ENCODE measurements at regions not wholly inside any gene's neighbourhood (a gene's known extent, or its start where the extent isn't known, plus 50 kb on each side); places are given as distances from the start of the nearest gene placed in this dataset.

- no peak for TF ChIP-seq TAF1 (conservative IDR thresholded peaks at IDR 0.05)
- TF ChIP-seq MAX (IDR thresholded peaks at IDR 0.05): no peak
- no peak for TF ChIP-seq GABPA (IDR thresholded peaks at IDR 0.05 in 1 of 2, conservative IDR thresholded peaks at IDR 0.05 in 1 of 2)
These were observed 293.0 kb downstream of the NDUFA10 start (continued) for GRCh38 chr2:239731998-239732665.

GRCh38 chr2:239731422-239731821 lies 293.7 kb downstream of the NDUFA10 start:
- Histone ChIP-seq H3K36me3 (ENCODE audit: control insufficient read depth in 4 of 4, insufficient read depth in 3 of 4, low read depth in 1 of 4, low read length in 3 of 4) (no peaks in the 10 kb centered on the region), H3K27ac (ENCODE audit: low read depth in 1 of 2, low read length in 2 of 2) (no peak overlapping the region), H3K27me3 (ENCODE audit: control insufficient read depth in 4 of 4, insufficient read depth in 4 of 4, low read length in 3 of 4) (no peaks in the 10 kb centered on the region), H3K9ac (ENCODE audit: low read depth in 1 of 2, low read length in 2 of 2) (no peak overlapping the region), H3K4me3 (ENCODE audit: low read depth in 1 of 3, low read length in 3 of 3) (no peak overlapping the region), H3K9me3 (ENCODE audit: control insufficient read depth in 4 of 4, low read length in 3 of 4) (no peaks in the 10 kb centered on the region), H3K4me1 (ENCODE audit: control insufficient read depth in 4 of 4, insufficient read depth in 4 of 4, low read length in 3 of 4) (no peaks in the 10 kb centered on the region)
- whole genome bisulfite sequencing: 69% methylated on average over 10 of the region's 10 CpGs
- no peak for DNase-seq (ENCODE audit: low spot score)
- TF ChIP-seq GABPA (IDR thresholded peaks at IDR 0.05 in 1 of 2, conservative IDR thresholded peaks at IDR 0.05 in 1 of 2) (no peak), HNF4A (conservative IDR thresholded peaks at IDR 0.05) (no peak), NR2F2 (IDR thresholded peaks at IDR 0.05) (no peak), JUND (IDR thresholded peaks at IDR 0.05) (no peak), YY1 (IDR thresholded peaks at IDR 0.05) (no peak), REST (IDR thresholded peaks at IDR 0.05) (no peak), CTCF (IDR thresholded peaks at IDR 0.05; ENCODE audit: low read depth, low read length, missing input control) (no peak), ZBTB33 (IDR thresholded peaks at IDR 0.05) (no peak), EGR1 (IDR thresholded peaks at IDR 0.05; ENCODE audit: low read depth in 2 of 2) (no peak), MAX (IDR thresholded peaks at IDR 0.05) (no peak), RAD21 (IDR thresholded peaks at IDR 0.05) (no peak), HNF4G (IDR thresholded peaks at IDR 0.05) (no peak), RXRA (IDR thresholded peaks at IDR 0.05) (no peak), ATF3 (IDR thresholded peaks at IDR 0.05) (no peak), FOXA2 (IDR thresholded peaks at IDR 0.05) (no peak), TAF1 (conservative IDR thresholded peaks at IDR 0.05) (no peak), FOXA1 (IDR thresholded peaks at IDR 0.05) (no peak), SP1 (IDR thresholded peaks at IDR 0.05) (no peak)

All from liver (tissue), 8 donors.